HG03159 (cell line): ENCODE measurements at regions not wholly inside any gene's neighbourhood (a gene's known extent, or its start where the extent isn't known, plus 50 kb on each side); places are given as distances from the start of the nearest gene placed in this dataset.
A peak's percentile ranks its signal among the peaks of the same experiment; 100 is the strongest.
"Not testable (repeated sequence)": the region's sequence is repeated elsewhere in the genome, so short reads cannot be mapped to it uniquely, and the experiment has no call there.

Experiments used
- ATAC-seq: cut with Tn5 transposase; IDR thresholded peaks from one replicate; pipeline ENCODE4 v1.9.1; 2021; ENCODE audit warnings: mild to moderate bottlenecking, moderate library complexity; ENCODE audit not compliant: unreplicated experiment

DNA sequence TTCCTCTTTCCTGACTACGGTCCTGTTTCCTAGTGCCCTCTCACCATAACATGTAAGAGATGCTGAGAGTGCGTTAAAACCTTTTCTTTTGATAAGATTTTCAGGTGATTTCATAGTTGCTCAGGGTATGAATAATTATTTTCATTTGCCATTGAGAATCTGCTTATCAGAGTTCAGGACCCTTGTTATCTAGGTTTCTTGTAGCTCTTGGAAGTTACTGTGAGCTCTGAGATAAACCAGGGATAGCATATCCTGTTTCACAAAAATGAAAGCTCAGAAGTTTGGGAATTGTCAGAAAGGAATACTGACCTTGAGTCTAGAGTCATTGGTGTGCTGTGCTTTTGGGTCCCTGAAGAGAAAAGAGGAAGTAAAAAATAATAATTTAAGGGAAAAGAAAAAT, 76.8 kb upstream of the PRKG1 start:
- no peak for ATAC-seq

DNA sequence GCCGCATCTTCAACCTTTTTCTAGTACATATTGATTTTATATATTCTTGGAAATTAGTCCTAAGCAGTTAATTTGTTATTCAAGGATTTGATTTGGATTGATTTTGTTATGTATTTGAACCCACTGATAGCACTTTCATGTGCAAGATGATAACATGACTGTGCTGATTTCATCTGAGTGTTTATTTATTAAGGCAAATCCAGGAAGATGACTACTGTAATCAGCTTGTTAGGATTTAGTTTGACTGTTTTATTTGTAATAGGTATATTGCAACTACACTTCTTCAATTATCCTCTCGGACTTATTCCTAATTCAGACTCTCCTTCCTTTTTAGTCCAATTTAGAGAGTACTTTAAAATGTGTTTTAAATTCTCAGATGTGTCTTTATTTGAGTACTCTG, 75.1 kb upstream of the PRKG1 start:
- ATAC-seq: no peak

DNA sequence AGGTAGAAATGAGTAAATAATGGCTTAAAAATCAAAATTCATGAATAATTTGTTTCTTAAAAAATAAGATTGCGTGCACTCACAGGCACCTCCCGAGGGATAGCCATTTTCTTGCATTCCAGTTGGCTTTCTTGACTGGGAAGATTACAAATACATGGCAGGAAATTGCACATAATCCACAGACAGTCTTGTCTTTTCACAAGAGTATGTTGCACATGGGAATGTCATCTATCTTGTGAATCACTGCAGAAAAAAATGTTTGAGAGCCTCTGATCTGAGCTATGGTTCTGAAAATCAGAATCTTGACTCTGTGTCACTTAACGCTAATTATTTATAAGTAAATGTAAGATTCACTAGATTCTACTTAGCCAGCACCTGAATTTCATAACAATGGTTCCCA, 74.1 kb upstream of the PRKG1 start:
- no peak for ATAC-seq

DNA sequence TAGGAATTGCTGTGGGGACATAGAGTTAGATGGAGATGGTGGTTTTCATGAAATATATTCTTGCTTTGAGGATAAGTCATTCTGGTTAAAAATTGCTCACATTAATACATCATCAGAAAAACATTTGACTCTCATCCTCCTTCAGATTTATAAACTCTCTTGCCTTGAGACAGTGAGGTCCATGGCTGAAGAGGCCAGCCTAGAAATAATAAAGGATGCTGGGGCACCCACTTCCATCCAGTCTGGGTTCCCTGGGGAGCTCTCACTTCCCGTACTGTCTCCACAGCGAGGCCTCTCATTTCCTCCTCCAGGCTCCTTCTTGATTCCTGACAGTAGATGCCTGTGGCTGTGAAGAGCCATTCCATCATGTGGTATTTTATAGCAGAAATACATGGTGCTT, 73.3 kb upstream of the PRKG1 start:
- no peak for ATAC-seq

- peak; percentile 81 for ATAC-seq
These were observed 72.7 kb upstream of the PRKG1 start for GRCh38 chr10:51001587-51001986.

- no peak for ATAC-seq
These were observed 71.8 kb upstream of the PRKG1 start for GRCh38 chr10:51002469-51002868.

GRCh38 chr10:51004776-51005175, 69.5 kb upstream of the PRKG1 start:
- ATAC-seq: no peak

GRCh38 chr10:51005551-51005950, 68.7 kb upstream of the PRKG1 start:
- no peak for ATAC-seq

DNA sequence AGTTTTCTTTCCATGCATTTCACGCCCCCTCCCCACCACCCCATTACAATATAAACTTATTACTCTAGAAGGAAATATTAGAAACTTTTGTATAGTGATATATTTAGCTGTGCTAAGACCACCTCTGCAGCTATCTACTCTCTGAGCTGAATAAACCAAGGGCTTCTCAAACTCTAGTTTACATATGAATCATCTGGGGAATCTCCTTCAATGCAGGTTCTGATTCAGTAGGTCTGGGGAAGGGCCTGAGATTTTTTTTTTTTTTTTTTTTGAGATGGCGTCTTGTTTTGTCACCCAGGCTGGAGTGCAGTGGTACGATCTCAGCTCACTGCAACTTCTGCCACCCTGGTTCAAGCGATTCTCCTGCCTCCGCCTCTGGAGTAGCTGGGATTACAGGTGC, 67.6 kb upstream of the PRKG1 start:
- no peak for ATAC-seq

DNA sequence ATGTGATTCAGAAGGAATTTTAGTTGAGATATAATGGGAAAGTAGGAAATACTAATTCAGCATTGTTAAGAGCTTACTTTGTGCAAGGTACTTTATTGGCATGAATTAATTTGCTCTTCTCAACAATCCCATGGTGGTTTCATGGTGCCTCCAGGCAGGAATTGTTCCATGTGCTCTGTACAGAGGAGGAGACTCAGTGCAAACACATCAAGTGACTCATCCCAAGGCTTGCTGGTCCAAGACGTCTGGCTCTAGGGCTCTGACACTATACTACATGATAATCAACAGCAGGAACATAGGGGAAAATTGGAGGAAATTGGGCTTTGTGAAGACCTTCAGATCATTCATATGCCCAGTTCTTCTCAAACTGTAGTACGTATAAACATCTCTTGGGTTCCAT, 66.5 kb upstream of the PRKG1 start:
- no peak for ATAC-seq

- no peak for ATAC-seq
These were observed 65.9 kb upstream of the PRKG1 start for GRCh38 chr10:51008346-51008745.

GRCh38 chr10:51010977-51011376, 63.3 kb upstream of the PRKG1 start:
- ATAC-seq: peak; percentile 76

DNA sequence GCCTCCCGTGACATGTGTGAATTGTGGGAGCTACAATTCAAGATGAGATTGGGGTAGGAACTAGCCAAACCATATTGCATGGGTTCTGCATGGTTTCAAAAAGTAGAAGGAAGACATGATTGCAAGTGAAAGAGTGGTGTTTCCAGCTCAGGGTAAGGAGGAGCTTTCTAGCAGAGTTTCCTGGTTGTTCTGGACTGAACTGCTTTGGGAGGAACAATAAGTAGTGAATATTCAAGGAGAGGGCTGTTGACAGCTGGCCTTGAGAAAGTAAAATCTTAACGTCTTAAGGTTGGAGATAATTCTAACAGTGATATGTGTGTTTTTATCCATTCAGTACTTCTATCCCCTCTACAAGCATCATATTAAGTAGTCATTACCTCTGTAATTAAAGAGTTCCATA, 62.2 kb upstream of the PRKG1 start:
- no peak for ATAC-seq

DNA sequence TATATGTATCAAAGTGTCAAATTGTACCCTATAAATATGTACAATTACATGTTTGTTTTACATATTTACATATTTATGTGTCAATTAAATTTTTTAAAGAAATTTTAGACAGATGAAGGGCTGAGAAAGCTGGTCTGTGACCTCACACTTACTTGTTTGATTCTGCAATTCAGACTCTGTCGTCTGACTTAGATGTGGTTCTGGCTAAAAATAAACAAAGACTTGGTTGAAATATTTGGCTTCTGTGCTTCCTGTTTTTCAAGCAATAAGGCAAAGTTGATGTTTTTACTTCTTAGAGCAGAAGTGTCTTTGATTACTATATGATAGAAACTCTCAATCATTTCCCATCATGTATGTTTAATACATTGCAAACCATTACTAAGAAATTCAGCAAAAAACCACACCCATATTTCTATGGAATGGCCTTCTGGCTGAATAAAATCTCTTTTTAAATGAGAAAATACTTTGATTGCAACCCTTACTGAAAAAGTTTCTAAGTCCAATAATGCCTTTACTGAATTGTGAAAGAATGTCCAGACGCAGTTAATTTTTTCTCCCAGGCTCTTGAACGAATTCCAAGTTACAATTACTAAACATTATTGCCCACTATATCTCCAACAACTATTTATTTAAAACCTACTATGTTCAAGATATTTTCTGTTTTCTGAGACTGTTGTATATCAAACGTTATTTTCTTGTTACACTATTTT, 59.5 kb upstream of the PRKG1 start:
- no peak for ATAC-seq

DNA sequence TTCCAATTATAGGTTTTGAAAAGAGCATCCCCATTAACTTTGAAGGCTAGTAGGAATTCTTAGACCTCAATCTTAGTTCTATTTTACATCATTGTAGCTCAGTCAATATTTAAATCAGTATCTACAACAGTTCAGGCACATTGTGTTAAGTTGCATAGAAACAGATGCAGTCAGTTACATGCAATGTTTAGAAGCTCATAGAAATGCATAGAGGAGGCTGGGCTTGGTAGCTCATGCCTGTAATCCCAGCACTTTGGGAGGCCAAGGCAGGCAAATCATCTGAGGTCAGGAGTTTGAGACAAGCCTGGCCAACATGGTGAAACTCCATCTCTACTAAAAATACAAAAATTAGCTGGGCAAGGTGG, 58.9 kb upstream of the PRKG1 start:
- not testable (repeated sequence) for ATAC-seq

DNA sequence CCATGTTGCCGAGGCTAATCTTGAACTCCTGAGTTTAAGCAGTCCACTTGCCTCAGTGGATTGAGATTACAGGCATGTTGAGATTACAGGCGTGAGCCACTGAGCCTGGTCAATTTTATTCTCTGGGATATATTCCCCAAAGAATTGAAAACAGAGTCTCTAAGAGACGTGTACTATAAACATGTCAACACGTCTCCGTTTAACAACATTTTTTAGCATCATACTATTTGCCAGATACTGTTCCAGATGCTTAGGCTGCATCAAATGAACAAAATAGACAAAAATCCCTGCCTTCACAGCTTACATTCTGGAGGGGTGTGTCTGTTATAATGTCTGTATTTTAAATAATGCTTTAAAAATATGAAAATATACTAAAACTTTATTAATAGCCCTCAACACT, 54.1 kb upstream of the PRKG1 start:
- no peak for ATAC-seq

DNA sequence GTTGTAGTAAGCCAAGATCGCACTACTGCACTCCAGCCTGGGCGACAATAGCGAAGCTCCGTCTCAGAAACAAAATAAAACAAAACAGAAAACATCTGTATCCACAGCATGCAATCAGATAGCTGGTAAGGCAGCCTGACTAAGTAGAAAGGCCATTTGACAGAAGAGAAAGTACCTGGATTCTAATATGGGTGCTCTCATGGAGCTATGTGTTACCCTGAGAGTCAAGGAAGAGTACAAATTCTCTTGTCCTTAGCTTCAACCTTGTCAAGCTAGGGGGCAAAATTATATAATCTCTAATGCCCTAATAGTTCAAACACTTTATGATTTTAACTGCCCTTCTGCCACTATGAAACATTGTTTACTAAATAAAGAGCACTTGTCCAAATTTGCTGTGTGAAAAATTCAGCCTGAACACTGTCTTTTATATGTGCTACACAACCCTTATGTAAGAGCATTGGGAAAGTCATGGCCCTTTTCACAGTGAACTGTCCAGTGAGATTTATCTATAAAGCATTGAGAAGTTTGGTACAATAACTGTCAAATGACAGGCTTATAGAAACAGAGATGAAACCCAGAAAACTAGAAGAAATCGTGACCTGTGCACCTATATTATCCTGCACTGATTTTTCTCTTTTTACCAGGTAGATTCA, 51.2 kb upstream of the PRKG1 start:
- ATAC-seq: no peak

DNA sequence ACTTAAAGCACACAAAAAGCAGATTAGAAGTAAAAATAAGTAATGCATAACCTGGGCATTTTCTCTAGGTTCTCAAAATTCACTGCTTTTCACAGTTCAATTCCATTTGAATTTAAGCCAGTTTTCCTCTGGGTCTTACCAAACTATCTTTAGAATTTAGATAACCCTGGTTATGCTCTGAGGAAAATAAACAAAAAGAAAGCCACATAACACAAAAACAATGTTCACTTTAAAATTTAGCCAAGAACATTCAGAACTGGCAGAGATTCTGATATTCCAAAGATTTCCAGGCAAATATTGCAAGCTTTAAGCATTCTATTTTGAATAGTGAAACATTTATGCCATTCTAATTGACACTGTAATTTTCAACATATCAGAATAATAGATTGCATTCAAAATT, 50.7 kb upstream of the PRKG1 start:
- ATAC-seq: no peak
